Upper lobe of right lung (tissue), 1 donor: ENCODE measurements at regions not wholly inside any gene's neighbourhood (a gene's known extent, or its start where the extent isn't known, plus 50 kb on each side); places are given as distances from the start of the nearest gene placed in this dataset.

ENCODE experiments used
- ATAC-seq: fragments of 200-7000 bp; cut with Tn5 transposase; one replicate; pipeline ENCODE4 v1.9.1; 2020; ENCODE audit warnings: mild to moderate bottlenecking, moderate library complexity
- DNase-seq: peaks from one replicate; pipeline ENCODE4 v3.0.0-alpha.2; 2020
- H3K27ac ChIP-seq: fragments of 200-600 bp; one replicate; pipeline ENCODE4 v1.8.0; 2022
- H3K27me3 ChIP-seq: fragments of 200-600 bp; one replicate; pipeline ENCODE4 v1.8.0; 2022; ENCODE audit warnings: mild to moderate bottlenecking
- H3K36me3 ChIP-seq: fragments of 200-600 bp; one replicate; pipeline ENCODE4 v1.8.0; 2022
- H3K4me1 ChIP-seq: fragments of 200-600 bp; one replicate; pipeline ENCODE4 v1.8.0; 2022
- H3K4me3 ChIP-seq: fragments of 200-600 bp; one replicate; pipeline ENCODE4 v1.8.0; 2022; ENCODE audit warnings: mild to moderate bottlenecking
- H3K9me3 ChIP-seq: fragments of 200-600 bp; one replicate; pipeline ENCODE4 v1.8.0; 2022
- intact Hi-C: fragments of 100-400 bp; cut with DNase I; formaldehyde crosslinking; loops from one replicate; pipeline ENCODE4 v1.11.0; 2022
- TF ChIP-seq, protein P1 (sequence below): fragments of 200-600 bp; IDR thresholded peaks from one replicate; pipeline ENCODE4 v1.8.0; 2022; ENCODE audit warnings: antibody characterized with exemption
- donor health status: DM: no; HTN: yes; CAD: no; lungs with severe emphysema.

DNA sequence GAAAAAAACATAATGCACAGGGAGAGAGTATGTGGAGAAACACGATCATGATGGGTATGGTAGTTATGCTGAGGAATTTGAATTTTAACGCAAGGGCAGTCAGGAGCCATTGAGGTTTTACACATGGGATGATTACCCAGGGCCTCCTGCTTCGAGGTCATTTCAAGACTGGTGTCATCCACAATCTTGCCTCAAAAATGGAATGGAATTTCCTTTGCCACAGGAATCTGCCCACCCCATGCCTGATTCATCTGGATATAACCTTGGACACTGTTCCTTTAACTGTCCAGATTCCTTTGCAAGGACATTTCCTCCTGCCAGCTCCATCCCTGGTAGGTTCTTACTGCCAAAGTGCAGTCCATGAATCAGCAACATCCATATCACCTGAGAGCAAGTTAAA lies 655.9 kb upstream of the TENM4 start:
- Histone ChIP-seq H3K4me1 (no peaks in the 10 kb centered on the region), H3K36me3 (no peaks in the 10 kb centered on the region), H3K9me3 (no peaks in the 10 kb centered on the region), H3K27me3 (no peaks in the 10 kb centered on the region), H3K27ac (no peak overlapping the region), H3K4me3 (no peak overlapping the region)
- intact Hi-C loops: no loop called here
- no peak for ATAC-seq
- no peak for DNase-seq
- TF ChIP-seq, protein P1, sequence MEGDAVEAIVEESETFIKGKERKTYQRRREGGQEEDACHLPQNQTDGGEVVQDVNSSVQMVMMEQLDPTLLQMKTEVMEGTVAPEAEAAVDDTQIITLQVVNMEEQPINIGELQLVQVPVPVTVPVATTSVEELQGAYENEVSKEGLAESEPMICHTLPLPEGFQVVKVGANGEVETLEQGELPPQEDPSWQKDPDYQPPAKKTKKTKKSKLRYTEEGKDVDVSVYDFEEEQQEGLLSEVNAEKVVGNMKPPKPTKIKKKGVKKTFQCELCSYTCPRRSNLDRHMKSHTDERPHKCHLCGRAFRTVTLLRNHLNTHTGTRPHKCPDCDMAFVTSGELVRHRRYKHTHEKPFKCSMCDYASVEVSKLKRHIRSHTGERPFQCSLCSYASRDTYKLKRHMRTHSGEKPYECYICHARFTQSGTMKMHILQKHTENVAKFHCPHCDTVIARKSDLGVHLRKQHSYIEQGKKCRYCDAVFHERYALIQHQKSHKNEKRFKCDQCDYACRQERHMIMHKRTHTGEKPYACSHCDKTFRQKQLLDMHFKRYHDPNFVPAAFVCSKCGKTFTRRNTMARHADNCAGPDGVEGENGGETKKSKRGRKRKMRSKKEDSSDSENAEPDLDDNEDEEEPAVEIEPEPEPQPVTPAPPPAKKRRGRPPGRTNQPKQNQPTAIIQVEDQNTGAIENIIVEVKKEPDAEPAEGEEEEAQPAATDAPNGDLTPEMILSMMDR: no peak

DNA sequence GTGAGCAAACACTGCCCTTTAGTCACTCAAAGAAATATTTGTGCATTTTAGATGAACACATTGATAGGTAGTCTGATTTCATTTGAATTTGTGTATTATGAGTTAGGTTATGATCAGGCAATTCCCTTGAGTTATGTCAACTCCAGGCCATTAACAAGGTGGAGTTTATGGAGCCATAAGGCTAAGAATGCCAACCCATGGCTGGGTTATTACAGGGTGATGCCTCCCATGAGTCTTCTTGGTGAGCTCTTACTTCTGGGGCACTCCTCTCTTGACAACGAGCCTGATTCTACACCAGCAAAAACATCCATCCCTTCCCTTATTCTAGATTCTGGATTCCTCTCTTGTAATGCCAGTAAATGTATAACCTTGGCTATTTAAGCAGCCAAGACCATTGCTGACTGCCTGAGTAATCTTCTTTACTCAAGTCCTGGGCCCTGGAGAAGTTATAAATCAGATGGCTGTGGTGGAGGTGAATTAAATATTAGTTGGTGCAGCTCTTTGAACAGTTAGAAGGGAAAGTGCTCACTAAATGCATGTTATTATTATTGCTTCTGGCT lies 645.7 kb upstream of the TENM4 start:
- Histone ChIP-seq H3K36me3 (no peaks in the 10 kb centered on the region), H3K9me3 (no peaks in the 10 kb centered on the region), H3K27ac (no peak overlapping the region), H3K4me1 (no peaks in the 10 kb centered on the region), H3K27me3 (no peaks in the 10 kb centered on the region), H3K4me3 (no peak overlapping the region)
- ATAC-seq (no peak), DNase-seq (no peak)
- TF ChIP-seq, protein P1: no peak
- intact Hi-C loops: no loop called here

- H3K27ac ChIP-seq: no peak overlapping the region
- no peaks in the 10 kb centered on the region for H3K9me3 ChIP-seq
- intact Hi-C loops: no loop called here
- H3K27me3 ChIP-seq: no peaks in the 10 kb centered on the region
- DNase-seq (no peak), ATAC-seq (no peak)
- no peaks in the 10 kb centered on the region for H3K36me3 ChIP-seq
- no peak overlapping the region for H3K4me3 ChIP-seq
- TF ChIP-seq, protein P1: no peak
- H3K4me1 ChIP-seq: no peaks in the 10 kb centered on the region
These were observed 644.7 kb upstream of the TENM4 start for GRCh38 chr11:80085563-80085962.

DNA sequence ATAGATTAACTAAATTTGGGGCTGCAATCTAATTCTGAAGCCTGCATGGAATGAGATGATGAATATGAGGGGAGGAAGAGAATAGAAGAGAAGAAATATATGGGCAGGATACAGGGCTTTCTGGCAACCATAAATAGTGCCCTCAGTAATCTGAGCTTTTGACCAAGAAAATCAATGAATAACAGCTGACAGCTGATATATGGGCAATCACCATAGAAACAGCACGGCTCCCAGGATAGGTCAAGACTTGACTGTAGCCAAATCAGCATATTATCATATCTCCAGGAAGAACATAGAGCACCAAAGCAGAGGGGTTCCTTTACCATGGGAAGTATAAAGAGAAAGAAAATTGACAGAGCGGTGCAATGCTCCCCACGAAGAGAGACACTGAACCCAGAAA lies 643.8 kb upstream of the TENM4 start:
- no peak overlapping the region for H3K27ac ChIP-seq
- no peaks in the 10 kb centered on the region for H3K9me3 ChIP-seq
- TF ChIP-seq, protein P1: no peak
- H3K36me3 ChIP-seq: no peaks in the 10 kb centered on the region
- ATAC-seq: no peak
- no peaks in the 10 kb centered on the region for H3K27me3 ChIP-seq
- no peak for DNase-seq
- no peaks in the 10 kb centered on the region for H3K4me1 ChIP-seq
- intact Hi-C loops: no loop called here
- no peak overlapping the region for H3K4me3 ChIP-seq

DNA sequence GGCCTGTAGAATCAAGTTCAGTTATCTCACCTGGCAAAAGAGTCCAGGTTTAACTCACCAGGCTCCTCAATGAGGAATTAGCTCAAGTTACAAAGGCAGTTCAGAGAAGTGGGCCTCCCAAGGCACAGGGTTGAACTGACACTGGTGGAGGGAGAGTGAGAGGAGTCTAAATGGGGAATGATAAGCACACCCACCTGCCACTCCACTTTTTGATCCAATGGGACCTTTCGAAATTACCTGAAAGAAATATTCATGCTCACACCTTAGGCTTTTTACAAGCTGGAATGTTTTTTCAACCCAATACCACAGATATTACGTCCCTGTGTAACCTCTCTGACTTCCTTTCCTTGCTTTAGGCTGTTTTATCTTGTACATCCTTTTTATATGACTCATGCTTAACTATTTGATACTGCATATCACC lies 642.7 kb upstream of the TENM4 start:
- intact Hi-C loops: no loop called here
- no peak for DNase-seq

More for the DNA sequence above, 642.7 kb upstream of the TENM4 start:
- H3K9me3 ChIP-seq: no peaks in the 10 kb centered on the region
- TF ChIP-seq, protein P1: no peak
- H3K4me3 ChIP-seq: no peak overlapping the region
- H3K4me1 ChIP-seq: no peaks in the 10 kb centered on the region
- H3K27ac ChIP-seq: no peak overlapping the region
- no peaks in the 10 kb centered on the region for H3K27me3 ChIP-seq
- no peaks in the 10 kb centered on the region for H3K36me3 ChIP-seq
- ATAC-seq: no peak
